T-helper 2 cell treated with Interferon-gamma antibody and Interleukin-4, amounts not matched to agents 5 μg/mL and 100 μg/mL, for 36 hours (primary cell): ENCODE measurements at regions not wholly inside any gene's neighbourhood (a gene's known extent, or its start where the extent isn't known, plus 50 kb on each side); places are given as distances from the start of the nearest gene placed in this dataset.

ENCODE experiments used
- DNase-seq: peaks from one replicate; pipeline ENCODE4 v3.0.0; 2021; ENCODE audit warnings: low spot score
- H3K27ac Mint-ChIP-seq: one replicate; pipeline ENCODE4 v1.8.0; 2021; ENCODE audit warnings: mild to moderate bottlenecking, mixed read lengths
- H3K27me3 Mint-ChIP-seq: one replicate; pipeline ENCODE4 v1.8.0; 2021; ENCODE audit warnings: low read depth, mixed read lengths
- H3K36me3 Mint-ChIP-seq: one replicate; pipeline ENCODE4 v1.8.0; 2021; ENCODE audit warnings: low read depth, mixed read lengths
- H3K4me1 Mint-ChIP-seq: one replicate; pipeline ENCODE4 v1.8.0; 2021; ENCODE audit warnings: low read depth, mixed read lengths
- H3K4me3 Mint-ChIP-seq: one replicate; pipeline ENCODE4 v1.8.0; 2022; ENCODE audit warnings: mild to moderate bottlenecking, moderate library complexity, mixed read lengths
- H3K9me3 Mint-ChIP-seq: one replicate; pipeline ENCODE4 v1.8.0; 2021; ENCODE audit warnings: mixed read lengths

DNA sequence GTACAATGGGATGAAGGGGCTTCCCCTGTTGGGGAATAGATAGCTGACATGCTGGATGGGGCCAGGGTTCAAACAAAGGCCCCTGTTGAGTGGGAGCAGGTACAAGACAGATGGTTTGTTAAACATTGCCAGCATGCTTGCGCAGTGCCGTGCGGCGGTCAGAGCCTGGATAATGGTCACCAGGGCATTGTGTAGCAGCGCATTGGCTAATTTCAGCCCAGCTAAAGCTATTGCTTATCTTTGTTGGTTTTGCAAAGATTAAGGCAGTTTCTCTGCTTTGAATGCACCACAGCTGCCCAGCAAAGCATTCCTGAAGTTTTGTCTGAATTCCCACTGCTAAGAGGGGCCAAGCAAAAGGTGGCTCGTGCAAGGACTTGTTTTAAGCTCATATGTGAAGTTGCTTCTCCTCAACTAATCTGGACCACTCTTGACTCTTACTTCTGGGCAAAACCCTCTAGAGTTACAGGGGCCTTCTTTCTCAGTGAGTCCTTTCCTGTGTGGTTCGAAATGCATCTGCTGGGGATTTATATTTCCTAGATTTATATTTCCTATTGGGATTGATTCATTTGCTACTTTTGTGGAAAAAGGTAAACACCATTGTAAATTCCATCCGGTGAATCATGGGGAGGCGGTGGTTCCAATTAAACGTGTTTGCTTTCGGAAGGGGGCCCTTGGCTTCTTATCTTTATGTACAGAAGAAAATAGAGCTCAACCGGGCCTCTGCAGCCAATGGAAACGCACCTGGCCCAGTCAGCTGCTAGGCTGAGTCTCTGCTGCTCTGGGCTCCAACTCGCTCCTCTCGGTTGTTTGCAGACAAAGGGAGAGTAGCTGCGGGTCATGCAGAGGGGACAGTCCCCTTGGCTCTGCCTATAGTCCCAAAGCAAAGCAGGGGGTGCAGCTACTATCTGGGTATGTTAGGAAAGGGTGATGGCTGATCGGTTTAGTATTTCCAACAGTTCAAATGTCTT lies 72.1 kb downstream of the FOXA2 start:
- Mint-ChIP-seq H3K27me3 (no peaks in the 10 kb centered on the region), H3K4me1 (no peaks in the 10 kb centered on the region), H3K4me3 (no peak overlapping the region), H3K9me3 (no peaks in the 10 kb centered on the region), H3K27ac (no peak overlapping the region), H3K36me3 (no peaks in the 10 kb centered on the region)
- no peak for DNase-seq

DNA sequence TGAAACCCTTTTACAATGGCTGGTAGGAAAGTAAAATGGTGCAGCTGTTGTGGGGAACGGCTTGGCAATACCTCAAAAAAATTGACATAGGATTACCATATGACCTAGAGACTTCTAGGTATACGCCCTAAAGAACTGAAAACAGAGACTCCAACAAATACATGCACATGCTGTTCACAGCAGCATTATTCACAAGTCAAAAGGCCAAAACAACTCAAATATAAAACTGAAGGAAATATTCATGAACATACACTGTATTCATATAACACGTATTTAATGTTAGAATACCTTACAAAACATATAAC lies 74.6 kb downstream of the FOXA2 start:
- Mint-ChIP-seq H3K27ac (no peak overlapping the region), H3K4me1 (no peaks in the 10 kb centered on the region), H3K36me3 (no peaks in the 10 kb centered on the region), H3K9me3 (no peaks in the 10 kb centered on the region), H3K27me3 (no peaks in the 10 kb centered on the region), H3K4me3 (no peak overlapping the region)
- no peak for DNase-seq

DNA sequence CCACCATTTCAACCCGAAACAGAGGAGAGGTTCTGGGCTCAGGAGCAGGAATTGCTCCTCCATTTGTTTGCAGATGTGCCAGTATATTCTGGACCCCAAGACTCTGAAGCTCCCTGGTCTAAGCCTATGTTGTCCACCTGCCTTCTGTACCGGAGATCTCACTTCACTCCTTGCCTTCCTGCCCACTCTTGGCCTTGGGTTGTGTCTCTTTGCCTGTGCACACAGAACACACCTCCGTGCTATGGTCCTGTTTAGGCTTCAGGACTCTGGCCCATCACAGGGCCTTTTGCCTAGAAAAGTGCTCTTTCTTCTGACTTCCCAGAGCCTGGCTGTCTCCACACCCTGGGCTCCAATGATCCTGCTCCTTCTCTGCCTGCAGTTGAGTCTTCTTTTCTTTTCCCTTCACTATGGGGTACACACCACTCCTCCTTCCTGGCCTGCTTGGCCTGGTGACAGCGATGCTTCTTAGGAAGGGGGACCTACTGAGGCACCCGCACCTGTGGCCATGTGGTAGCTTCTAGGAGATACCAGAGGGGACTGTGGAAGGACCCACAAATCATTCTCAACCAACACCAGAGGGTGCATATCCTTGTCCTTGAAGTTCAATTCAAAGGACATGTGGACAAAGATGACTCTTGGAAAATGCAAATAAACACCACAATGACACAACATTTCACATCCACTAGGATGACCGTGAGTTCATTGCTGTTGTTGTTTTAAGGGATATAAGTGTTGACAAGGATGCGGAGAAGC lies 75.1 kb downstream of the FOXA2 start:
- H3K36me3 Mint-ChIP-seq, result no peaks in the 10 kb centered on the region
- no peak overlapping the region for H3K27ac Mint-ChIP-seq
- H3K4me3 Mint-ChIP-seq, result no peak overlapping the region
- DNase-seq, result no peak
- no peaks in the 10 kb centered on the region for H3K4me1 Mint-ChIP-seq
- H3K9me3 Mint-ChIP-seq, result no peaks in the 10 kb centered on the region
- no peaks in the 10 kb centered on the region for H3K27me3 Mint-ChIP-seq

DNA sequence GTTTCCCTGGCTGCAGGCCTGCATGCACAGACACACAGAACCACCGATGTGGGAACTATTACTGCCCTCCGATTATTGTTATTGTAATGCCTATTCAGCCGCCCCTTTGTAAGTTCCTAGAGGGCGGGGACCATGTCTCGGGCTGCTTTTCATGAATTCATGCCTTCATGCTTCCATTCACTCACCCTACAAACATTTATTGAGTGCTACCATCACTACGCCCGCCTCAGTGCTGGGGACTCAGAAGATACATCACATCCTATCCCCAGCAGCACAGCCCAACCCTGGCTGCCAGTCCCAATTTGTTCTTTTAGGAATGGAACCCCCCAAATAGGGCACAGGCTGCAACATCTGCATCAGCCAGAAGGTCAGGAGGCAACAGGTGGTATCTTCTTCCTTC lies 75.9 kb downstream of the FOXA2 start:
- Mint-ChIP-seq H3K4me3 (no peak overlapping the region), H3K27me3 (no peaks in the 10 kb centered on the region), H3K27ac (no peak overlapping the region), H3K4me1 (no peaks in the 10 kb centered on the region), H3K36me3 (no peaks in the 10 kb centered on the region), H3K9me3 (no peaks in the 10 kb centered on the region)
- no peak for DNase-seq

DNA sequence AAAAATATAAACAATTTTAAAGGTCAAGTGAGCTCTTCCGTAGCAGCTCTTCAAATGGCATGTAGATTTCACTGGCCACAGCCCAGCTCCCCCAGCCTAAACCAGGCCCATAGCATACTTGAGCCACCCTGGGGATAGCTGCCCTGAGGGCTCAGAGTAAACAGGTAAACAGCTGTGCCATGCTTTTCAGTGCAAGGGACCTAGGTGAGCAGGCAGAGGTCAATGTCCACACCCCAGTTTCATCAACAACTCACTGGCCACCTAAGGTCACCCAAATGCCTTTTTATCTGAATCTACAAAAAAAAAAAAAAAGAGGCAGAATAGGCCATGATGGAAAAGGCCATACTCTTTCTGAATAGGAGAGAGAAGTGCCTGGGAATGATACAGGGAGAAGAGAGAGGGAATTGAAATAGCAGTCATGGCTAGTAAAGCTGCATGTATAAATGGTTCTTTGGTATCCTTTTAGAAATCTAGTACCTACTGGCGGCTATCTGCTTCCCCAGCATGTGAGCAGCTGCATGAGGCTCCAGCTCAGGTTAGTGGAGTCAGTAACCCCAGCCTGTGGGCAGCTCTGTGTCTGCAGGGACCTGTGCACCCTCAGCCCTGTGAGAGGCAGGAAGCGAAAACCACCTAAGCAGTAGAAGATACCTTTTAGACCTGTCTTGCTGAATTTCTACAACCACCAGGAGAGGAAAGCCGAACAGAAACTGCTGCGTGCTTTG lies 77.0 kb downstream of the FOXA2 start:
- Mint-ChIP-seq H3K9me3 (no peaks in the 10 kb centered on the region), H3K27me3 (no peaks in the 10 kb centered on the region), H3K4me1 (no peaks in the 10 kb centered on the region), H3K36me3 (no peaks in the 10 kb centered on the region), H3K27ac (no peak overlapping the region), H3K4me3 (no peak overlapping the region)
- no peak for DNase-seq

DNA sequence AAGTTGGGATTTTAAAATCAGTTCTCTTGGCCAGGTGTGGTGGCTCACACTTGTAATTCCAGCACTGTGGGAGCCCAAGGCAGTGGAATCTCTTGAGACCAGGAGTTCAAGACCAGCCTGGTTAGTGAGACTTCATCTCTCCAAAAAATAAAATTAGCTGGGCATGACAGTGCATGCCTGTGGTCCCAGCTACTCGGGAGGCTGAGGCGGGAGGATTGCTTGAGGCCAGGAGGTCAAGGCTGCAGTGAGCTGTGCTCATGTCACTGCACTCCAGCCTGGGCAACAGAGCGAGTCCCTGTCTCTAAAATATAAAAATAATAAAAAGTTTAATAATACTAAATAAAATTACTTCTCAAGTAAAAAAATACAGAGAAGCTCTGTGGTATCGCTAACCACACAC lies 77.5 kb downstream of the FOXA2 start:
- no peak for DNase-seq
- no peaks in the 10 kb centered on the region for H3K4me1 Mint-ChIP-seq
- no peak overlapping the region for H3K4me3 Mint-ChIP-seq
- H3K27me3 Mint-ChIP-seq, result no peaks in the 10 kb centered on the region
- H3K36me3 Mint-ChIP-seq, result no peaks in the 10 kb centered on the region
- no peaks in the 10 kb centered on the region for H3K9me3 Mint-ChIP-seq
- H3K27ac Mint-ChIP-seq, result no peak overlapping the region

DNA sequence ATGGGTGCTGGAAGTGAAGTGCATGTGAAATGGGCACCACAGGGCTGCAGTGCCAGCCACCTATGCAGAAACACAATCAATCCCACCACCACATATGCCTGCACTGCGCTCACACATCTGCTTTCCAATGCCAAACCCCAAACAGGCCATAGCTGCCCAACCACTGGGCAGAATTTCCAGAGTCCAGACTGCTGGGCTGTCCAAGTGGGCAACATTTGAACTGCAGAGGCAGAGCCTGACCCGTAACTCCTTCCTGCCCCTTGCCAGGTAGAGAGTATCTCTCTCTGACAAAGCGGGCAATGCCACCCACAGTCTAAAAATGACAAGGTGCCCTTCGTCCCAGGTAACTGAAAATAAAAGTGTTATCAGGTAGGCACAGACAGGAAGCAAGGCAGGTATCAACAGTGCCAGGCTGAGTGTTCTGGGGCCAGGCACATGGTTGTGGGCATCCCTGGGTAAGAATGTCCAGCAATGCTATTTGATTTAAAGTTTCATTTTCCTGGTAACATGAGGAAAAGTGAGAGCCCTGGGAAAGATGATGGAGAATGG lies 79.5 kb downstream of the FOXA2 start:
- no peaks in the 10 kb centered on the region for H3K36me3 Mint-ChIP-seq
- H3K4me3 Mint-ChIP-seq, result no peak overlapping the region
- H3K9me3 Mint-ChIP-seq, result no peaks in the 10 kb centered on the region
- H3K27me3 Mint-ChIP-seq, result no peaks in the 10 kb centered on the region
- no peak for DNase-seq
- H3K4me1 Mint-ChIP-seq, result no peaks in the 10 kb centered on the region
- H3K27ac Mint-ChIP-seq, result no peak overlapping the region

DNA sequence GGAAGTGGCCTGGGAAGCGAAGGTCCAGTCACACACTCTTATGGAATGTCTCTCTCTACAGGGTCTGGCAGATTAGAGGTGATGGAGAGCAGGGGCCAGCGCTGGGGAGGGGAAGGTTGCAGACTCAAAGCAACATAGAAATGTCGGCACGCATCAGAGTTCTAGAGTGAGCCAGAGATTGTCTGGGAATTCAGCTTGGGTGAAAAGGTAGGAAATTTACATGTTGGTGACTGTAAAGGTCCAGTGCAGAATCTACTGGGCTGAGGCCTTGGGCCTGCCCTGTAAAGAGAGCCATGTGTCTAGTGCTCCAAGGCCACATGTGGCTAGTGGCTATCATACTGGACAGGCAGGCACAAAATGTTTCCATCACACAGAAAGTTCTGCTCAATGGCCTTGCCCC lies 80.8 kb downstream of the FOXA2 start:
- DNase-seq, result no peak
- H3K36me3 Mint-ChIP-seq, result no peaks in the 10 kb centered on the region
- no peaks in the 10 kb centered on the region for H3K9me3 Mint-ChIP-seq
- no peak overlapping the region for H3K27ac Mint-ChIP-seq
- H3K4me3 Mint-ChIP-seq, result no peak overlapping the region
- H3K27me3 Mint-ChIP-seq, result no peaks in the 10 kb centered on the region
- H3K4me1 Mint-ChIP-seq, result no peaks in the 10 kb centered on the region

DNA sequence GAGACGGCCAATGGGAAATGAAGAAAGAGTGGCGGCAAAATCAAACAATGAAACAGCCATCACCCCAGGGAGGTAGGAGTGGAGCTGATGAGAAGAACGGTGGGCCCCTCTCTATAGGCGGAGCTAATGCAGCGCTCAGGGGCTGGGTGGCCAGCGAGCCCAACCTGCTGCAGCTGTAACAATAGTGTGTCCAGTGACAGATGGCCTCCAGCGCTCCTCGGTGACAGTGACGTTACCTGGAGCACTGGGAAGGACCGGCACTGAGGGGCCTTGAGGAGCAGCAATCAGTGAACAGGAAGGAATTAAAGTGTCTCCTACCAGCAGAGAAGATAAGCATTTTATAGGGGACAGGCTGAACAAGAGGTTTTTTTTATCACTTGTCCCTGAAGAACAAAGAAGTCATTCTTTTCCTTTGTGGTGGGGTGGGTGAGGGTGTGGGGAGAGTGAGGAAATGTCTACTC lies 81.6 kb downstream of the FOXA2 start:
- H3K27me3 Mint-ChIP-seq, result no peaks in the 10 kb centered on the region
- H3K27ac Mint-ChIP-seq, result no peak overlapping the region
- no peak overlapping the region for H3K4me3 Mint-ChIP-seq
- no peak for DNase-seq
- no peaks in the 10 kb centered on the region for H3K9me3 Mint-ChIP-seq
- H3K36me3 Mint-ChIP-seq, result no peaks in the 10 kb centered on the region
- no peaks in the 10 kb centered on the region for H3K4me1 Mint-ChIP-seq

DNA sequence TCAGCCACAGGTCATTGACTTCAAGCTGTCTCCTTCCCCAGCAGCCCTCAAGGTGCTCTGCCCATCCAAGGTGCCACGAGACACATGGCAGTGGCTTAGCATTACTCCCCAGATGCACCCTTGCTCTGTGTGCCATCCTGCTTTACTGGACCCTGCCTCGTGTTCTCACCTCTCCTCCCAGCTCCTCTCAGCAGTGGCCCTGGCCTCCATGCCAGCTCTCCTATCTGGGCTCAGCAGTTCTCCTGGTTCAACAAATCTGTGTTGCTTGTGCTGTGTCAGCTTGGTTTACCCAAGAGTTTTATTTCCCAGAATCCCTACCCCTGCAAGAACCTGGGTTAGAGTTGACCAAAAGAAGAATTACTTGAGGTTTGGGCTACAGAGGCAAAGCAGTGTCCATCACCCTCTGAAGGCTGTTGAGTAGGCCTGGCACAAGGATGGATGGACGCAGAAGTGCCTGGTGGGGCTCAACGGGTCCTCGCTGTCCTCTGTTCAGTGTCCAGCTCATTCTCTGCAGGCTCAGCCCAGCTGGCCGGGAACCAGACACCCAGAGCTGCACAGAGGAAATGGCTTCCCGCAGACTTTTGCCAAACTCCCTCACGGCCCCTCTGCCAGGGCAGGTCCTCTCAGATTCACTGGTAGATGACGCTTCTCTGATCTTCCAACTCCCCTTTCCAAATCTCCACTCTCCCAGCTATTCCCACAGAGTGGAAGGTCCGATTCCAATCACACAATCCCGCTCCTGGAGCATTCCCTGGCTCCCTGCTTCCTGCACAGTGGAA lies 82.6 kb downstream of the FOXA2 start:
- DNase-seq, result no peak
- H3K9me3 Mint-ChIP-seq, result no peaks in the 10 kb centered on the region
- no peaks in the 10 kb centered on the region for H3K4me1 Mint-ChIP-seq
- no peak overlapping the region for H3K4me3 Mint-ChIP-seq
- H3K27ac Mint-ChIP-seq, result no peak overlapping the region
- no peaks in the 10 kb centered on the region for H3K27me3 Mint-ChIP-seq
- H3K36me3 Mint-ChIP-seq, result no peaks in the 10 kb centered on the region

DNA sequence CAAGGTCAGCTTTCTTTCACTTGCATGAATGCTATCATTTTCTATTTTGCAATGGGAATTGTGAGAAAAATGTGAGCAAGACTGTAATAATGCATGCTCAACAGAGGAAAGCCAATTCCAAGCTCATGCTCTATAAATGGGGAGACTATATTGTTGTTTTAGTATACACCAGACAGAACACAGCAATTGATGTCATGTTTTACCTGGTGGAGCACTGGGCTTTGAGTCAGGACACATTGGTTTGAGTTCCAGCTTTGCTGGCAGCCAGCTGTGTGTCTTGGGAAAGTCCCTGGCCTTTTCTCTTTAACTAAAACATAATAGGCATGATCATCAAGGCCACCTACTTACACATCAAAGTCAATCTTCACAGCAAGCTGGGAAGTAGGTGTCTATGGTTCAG lies 83.3 kb downstream of the FOXA2 start:
- Mint-ChIP-seq H3K9me3 (no peaks in the 10 kb centered on the region), H3K27ac (no peak overlapping the region), H3K4me1 (no peaks in the 10 kb centered on the region), H3K4me3 (no peak overlapping the region), H3K36me3 (no peaks in the 10 kb centered on the region), H3K27me3 (no peaks in the 10 kb centered on the region)
- DNase-seq, result no peak

DNA sequence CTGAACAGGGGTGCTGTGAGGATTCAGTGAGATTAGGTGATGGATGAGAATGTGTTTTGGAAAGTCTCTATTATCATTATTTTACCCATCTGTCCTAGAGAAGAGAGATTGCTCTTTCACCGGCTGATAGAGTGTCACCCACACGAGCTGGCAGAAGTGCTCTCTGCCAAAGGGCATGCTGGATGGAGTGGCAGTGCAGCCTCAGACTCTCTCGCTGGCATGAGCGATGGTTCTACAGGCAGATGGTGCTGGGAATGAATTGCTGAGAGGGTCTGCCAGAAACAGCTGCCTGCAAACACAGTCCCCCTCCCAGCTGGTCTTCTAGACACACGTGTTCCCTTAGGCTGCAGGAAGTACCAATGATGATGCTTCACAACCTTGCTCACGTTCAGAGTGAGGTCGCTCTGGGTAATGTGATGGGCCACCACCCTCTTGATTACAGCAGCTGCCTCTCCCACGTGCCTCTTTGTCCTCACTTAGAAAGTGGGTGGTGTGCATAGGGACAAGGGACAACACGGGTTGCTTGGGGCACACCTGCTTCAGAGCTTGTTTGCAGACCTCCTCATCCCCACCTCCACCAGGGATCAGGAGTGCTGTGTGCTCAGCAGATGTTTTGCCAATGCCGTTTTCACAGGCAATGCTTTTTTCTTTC lies 84.7 kb downstream of the FOXA2 start:
- no peak for DNase-seq
- Mint-ChIP-seq H3K4me1 (no peaks in the 10 kb centered on the region), H3K27me3 (no peaks in the 10 kb centered on the region), H3K36me3 (no peaks in the 10 kb centered on the region), H3K27ac (no peak overlapping the region), H3K9me3 (no peaks in the 10 kb centered on the region), H3K4me3 (no peak overlapping the region)

DNA sequence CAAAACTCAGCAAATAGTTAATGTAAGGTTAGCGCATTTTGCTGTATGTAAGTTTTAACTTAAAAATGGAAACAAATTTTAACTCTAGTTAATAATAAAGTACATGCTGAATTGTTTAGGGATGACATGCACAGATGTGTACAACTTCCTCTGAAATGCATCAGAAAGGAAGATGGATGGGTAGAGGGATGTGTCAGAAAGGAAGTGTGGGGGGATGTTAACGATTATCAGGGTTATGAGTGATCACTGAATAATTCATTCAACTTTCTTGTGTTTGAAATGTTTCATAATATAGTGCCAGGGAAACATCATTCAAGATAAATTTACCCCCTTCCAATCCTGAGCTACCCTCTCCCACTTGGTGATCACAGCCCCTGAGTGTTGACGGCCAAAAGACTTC lies 87.6 kb downstream of the FOXA2 start:
- no peaks in the 10 kb centered on the region for H3K9me3 Mint-ChIP-seq
- DNase-seq, result no peak
- H3K4me1 Mint-ChIP-seq, result no peaks in the 10 kb centered on the region
- H3K36me3 Mint-ChIP-seq, result no peaks in the 10 kb centered on the region
- H3K27ac Mint-ChIP-seq, result no peak overlapping the region
- no peaks in the 10 kb centered on the region for H3K27me3 Mint-ChIP-seq
- no peak overlapping the region for H3K4me3 Mint-ChIP-seq
